HK-2 (cell line): ENCODE measurements at regions not wholly inside any gene's neighbourhood (a gene's known extent, or its start where the extent isn't known, plus 50 kb on each side); places are given as distances from the start of the nearest gene placed in this dataset.
"Not testable (repeated sequence)": the region's sequence is repeated elsewhere in the genome, so short reads cannot be mapped to it uniquely, and the experiment has no call there.

ENCODE experiments used
- DNase-seq: peaks from one replicate; pipeline ENCODE4 v3.0.0-alpha.2; 2018; ENCODE audit not compliant: unreplicated experiment

- DNase-seq = no peak
Observed at GRCh38 chr20:48440916-48441315, 386.9 kb downstream of the PREX1 start.

- DNase-seq = not testable (repeated sequence)
Observed at GRCh38 chr20:48440261-48440660, 387.5 kb downstream of the PREX1 start.

GRCh38 chr20:48437146-48437545, 390.7 kb downstream of the PREX1 start:
- no peak for DNase-seq

- not testable (repeated sequence) for DNase-seq
Observed at GRCh38 chr20:48436609-48437008, 391.2 kb downstream of the PREX1 start.

- no peak for DNase-seq
Observed at GRCh38 chr20:48433178-48433577, 394.6 kb downstream of the PREX1 start.

GRCh38 chr20:48432494-48432832, 395.3 kb downstream of the PREX1 start:
- no peak for DNase-seq

- DNase-seq = no peak
Observed at GRCh38 chr20:48431653-48432493, 395.9 kb downstream of the PREX1 start.

GRCh38 chr20:48426630-48427029, 401.2 kb downstream of the PREX1 start:
- DNase-seq = no peak

- DNase-seq = no peak
Observed at GRCh38 chr20:48425817-48426612, 401.8 kb downstream of the PREX1 start.

- no peak for DNase-seq
Observed at GRCh38 chr20:48425321-48425720, 402.5 kb downstream of the PREX1 start.

- no peak for DNase-seq
Observed at GRCh38 chr20:48422242-48422960, 405.4 kb downstream of the PREX1 start.

- DNase-seq = no peak
Observed at GRCh38 chr20:48421547-48421946, 406.3 kb downstream of the PREX1 start.

GRCh38 chr20:48420176-48420575, 407.6 kb downstream of the PREX1 start:
- no peak for DNase-seq

- DNase-seq = no peak
Observed at GRCh38 chr20:48419173-48419572, 408.6 kb downstream of the PREX1 start.

- DNase-seq = no peak
Observed at GRCh38 chr20:48416002-48416401, 411.8 kb downstream of the PREX1 start.

GRCh38 chr20:48414786-48415185, 413.0 kb downstream of the PREX1 start:
- DNase-seq = no peak

GRCh38 chr20:48411919-48412522, 415.8 kb downstream of the PREX1 start:
- no peak for DNase-seq

GRCh38 chr20:48411245-48411644, 416.6 kb downstream of the PREX1 start:
- no peak for DNase-seq

- DNase-seq = no peak
Observed at GRCh38 chr20:48409055-48409615, 418.7 kb downstream of the PREX1 start.

GRCh38 chr20:48407710-48408109, 420.1 kb downstream of the PREX1 start:
- no peak for DNase-seq

- no peak for DNase-seq
Observed at GRCh38 chr20:48406912-48407340, 420.9 kb downstream of the PREX1 start.

- DNase-seq = no peak
Observed at GRCh38 chr20:48406498-48406897, 421.3 kb downstream of the PREX1 start.
